ENCODE measurements at regions not wholly inside any gene's neighbourhood (a gene's known extent, or its start where the extent isn't known, plus 50 kb on each side); places are given as distances from the start of the nearest gene placed in this dataset.
"Not testable (repeated sequence)": the region's sequence is repeated elsewhere in the genome, so short reads cannot be mapped to it uniquely, and the experiment has no call there.

- DNase-seq (ENCODE audit: extremely low read depth, insufficient read length), result no peak
- Histone ChIP-seq H3K27me3 (replicated peaks; ENCODE audit: control insufficient read depth, insufficient read depth, low read length) (no peaks in the 10 kb centered on the region; the same call in none of the 2 replicates), H3K36me3 (ENCODE audit: control insufficient read depth, insufficient read depth, low read length) (no peaks in the 10 kb centered on the region), H3K4me3 (replicated peaks; ENCODE audit: low read depth, low read length) (no peak overlapping the region)
- TF ChIP-seq CTCF (IDR thresholded peaks at IDR 0.05; ENCODE audit: insufficient read depth, low read length, poor library complexity, severe bottlenecking), result no peak
Observed at GRCh38 chr2:118750959-118751565, 96.4 kb downstream of the EN1 start.

- H3K4me3 ChIP-seq (replicated peaks; ENCODE audit: low read depth, low read length), result no peak overlapping the region
- DNase-seq (ENCODE audit: extremely low read depth, insufficient read length), result no peak
- TF ChIP-seq CTCF (IDR thresholded peaks at IDR 0.05; ENCODE audit: insufficient read depth, low read length, poor library complexity, severe bottlenecking), result no peak
- no peaks in the 10 kb centered on the region; the same call in 1 of the 2 replicates for H3K27me3 ChIP-seq (replicated peaks; ENCODE audit: control insufficient read depth, insufficient read depth, low read length)
- H3K36me3 ChIP-seq (ENCODE audit: control insufficient read depth, insufficient read depth, low read length), result no peaks in the 10 kb centered on the region
Observed at GRCh38 chr2:118748245-118748885, 99.1 kb downstream of the EN1 start.

- no peaks in the 10 kb centered on the region for H3K36me3 ChIP-seq (ENCODE audit: control insufficient read depth, insufficient read depth, low read length)
- DNase-seq (ENCODE audit: extremely low read depth, insufficient read length), result no peak
- TF ChIP-seq CTCF (IDR thresholded peaks at IDR 0.05; ENCODE audit: insufficient read depth, low read length, poor library complexity, severe bottlenecking), result no peak
Observed at GRCh38 chr2:118747637-118748036, 99.8 kb downstream of the EN1 start.

GRCh38 chr2:118747066-118747465 is 100.4 kb downstream of the EN1 start:
- no peak for DNase-seq (ENCODE audit: extremely low read depth, insufficient read length)
- H3K4me3 ChIP-seq (replicated peaks; ENCODE audit: low read depth, low read length), result no peak overlapping the region
- TF ChIP-seq CTCF (IDR thresholded peaks at IDR 0.05; ENCODE audit: insufficient read depth, low read length, poor library complexity, severe bottlenecking), result no peak
- no peaks in the 10 kb centered on the region; the same call in 1 of the 2 replicates for H3K27me3 ChIP-seq (replicated peaks; ENCODE audit: control insufficient read depth, insufficient read depth, low read length)
- no peaks in the 10 kb centered on the region for H3K36me3 ChIP-seq (ENCODE audit: control insufficient read depth, insufficient read depth, low read length)

More at GRCh38 chr2:118747637-118748036, 99.8 kb downstream of the EN1 start:
- Histone ChIP-seq H3K4me3 (replicated peaks; ENCODE audit: low read depth, low read length) (no peak overlapping the region), H3K27me3 (replicated peaks; ENCODE audit: control insufficient read depth, insufficient read depth, low read length) (no peaks in the 10 kb centered on the region; the same call in 1 of the 2 replicates)

- not testable (repeated sequence) for H3K27me3 ChIP-seq (replicated peaks; ENCODE audit: control insufficient read depth, insufficient read depth, low read length); DNase-seq (ENCODE audit: extremely low read depth, insufficient read length); H3K4me3 ChIP-seq (replicated peaks; ENCODE audit: low read depth, low read length); H3K36me3 ChIP-seq (ENCODE audit: control insufficient read depth, insufficient read depth, low read length)
Observed at GRCh38 chr2:118744682-118745181, 102.7 kb downstream of the EN1 start.

GRCh38 chr2:118738524-118739308 is 108.7 kb downstream of the EN1 start:
- TF ChIP-seq CTCF (IDR thresholded peaks at IDR 0.05; ENCODE audit: insufficient read depth, low read length, poor library complexity, severe bottlenecking), result no peak
- Histone ChIP-seq H3K4me3 (replicated peaks; ENCODE audit: low read depth, low read length) (no peak overlapping the region), H3K36me3 (ENCODE audit: control insufficient read depth, insufficient read depth, low read length) (no peaks in the 10 kb centered on the region), H3K27me3 (replicated peaks; ENCODE audit: control insufficient read depth, insufficient read depth, low read length) (no peaks in the 10 kb centered on the region; the same call in 1 of the 2 replicates)
- DNase-seq (ENCODE audit: extremely low read depth, insufficient read length), result no peak
